ENCODE measurements at regions not wholly inside any gene's neighbourhood (a gene's known extent, or its start where the extent isn't known, plus 50 kb on each side); places are given as distances from the start of the nearest gene placed in this dataset.

GRCh38 chr5:56692359-56693219 is 122.8 kb upstream of the MAP3K1 start:
- intact Hi-C loops (cut with micrococcal nuclease) = loop anchor here (1.0 to 10.0 kb wide), 3 partner anchors 22 to 368 kb away; partner anchors contain the start of gene MAP3K1

- intact Hi-C loops (cut with micrococcal nuclease) = no loop called here
Measured at GRCh38 chr5:56688402-56688801, 126.9 kb upstream of the MAP3K1 start.

- intact Hi-C loops (cut with micrococcal nuclease) = no loop called here
Measured at GRCh38 chr5:56686337-56687195, 128.8 kb upstream of the MAP3K1 start.

DNA sequence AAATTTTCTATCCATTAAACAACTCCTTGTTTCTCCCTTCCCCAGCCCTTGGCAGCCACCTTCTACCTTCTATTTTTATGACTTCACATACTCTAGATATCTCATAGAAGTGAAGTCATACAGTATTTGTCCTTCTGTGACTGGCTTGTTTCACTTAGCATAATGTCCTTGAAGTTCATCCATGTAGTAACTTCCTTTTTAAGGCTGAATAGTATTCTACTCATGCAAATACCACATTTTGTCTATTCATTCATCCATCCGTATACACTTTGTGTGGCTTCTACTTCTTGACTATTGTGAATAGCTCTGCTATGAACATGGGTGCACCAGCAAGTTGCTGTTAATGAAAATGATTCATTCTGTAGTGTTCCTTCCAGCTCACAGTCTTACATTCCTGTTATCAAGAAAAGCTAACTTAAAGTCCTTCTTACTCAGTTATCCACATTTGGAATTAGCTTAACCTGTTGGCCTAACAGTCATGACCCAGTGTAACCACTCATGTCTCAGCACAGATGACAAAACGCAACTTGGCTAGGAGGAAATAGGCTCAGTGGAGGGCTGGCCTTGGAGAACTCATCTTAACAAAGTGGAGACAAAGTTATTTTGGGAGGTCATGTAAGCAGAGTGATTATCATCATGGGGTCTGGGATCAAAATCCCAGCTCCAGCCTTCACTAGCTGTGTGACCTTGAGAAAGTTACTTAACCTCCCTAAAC is 129.7 kb upstream of the MAP3K1 start:
- intact Hi-C loops (cut with micrococcal nuclease) = no loop called here

DNA sequence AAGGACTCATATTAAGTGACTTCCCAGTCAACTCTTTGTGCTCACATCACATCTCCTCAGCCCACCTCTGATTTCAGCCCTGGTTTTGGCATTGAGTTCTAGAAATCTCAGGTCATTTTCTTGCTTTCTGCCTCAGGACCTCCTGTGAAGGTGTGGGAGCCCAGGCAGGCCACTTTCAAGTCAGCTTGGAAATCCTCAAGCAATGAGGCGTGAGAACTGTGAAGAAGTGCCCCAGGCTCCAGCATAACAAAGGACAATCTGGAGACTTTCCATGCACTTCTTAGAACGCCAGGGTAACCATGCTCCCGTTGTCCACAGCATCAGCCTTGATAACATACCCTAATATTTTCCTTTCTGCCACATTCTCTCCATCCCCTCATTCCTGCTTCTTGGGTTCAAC is 131.2 kb upstream of the MAP3K1 start:
- intact Hi-C loops (cut with micrococcal nuclease) = no loop called here

- intact Hi-C loops (cut with micrococcal nuclease) = no loop called here
Measured at GRCh38 chr5:56683733-56684132, 131.6 kb upstream of the MAP3K1 start.

GRCh38 chr5:56683281-56683680 is 132.1 kb upstream of the MAP3K1 start:
- intact Hi-C loops (cut with micrococcal nuclease) = no loop called here

- intact Hi-C loops (cut with micrococcal nuclease) = no loop called here
Measured at GRCh38 chr5:56681346-56681745, 134.0 kb upstream of the MAP3K1 start.

GRCh38 chr5:56680731-56681130 is 134.6 kb upstream of the MAP3K1 start:
- intact Hi-C loops (cut with micrococcal nuclease) = no loop called here

GRCh38 chr5:56677690-56678305 is 137.6 kb upstream of the MAP3K1 start:
- intact Hi-C loops (cut with micrococcal nuclease) = no loop called here

DNA sequence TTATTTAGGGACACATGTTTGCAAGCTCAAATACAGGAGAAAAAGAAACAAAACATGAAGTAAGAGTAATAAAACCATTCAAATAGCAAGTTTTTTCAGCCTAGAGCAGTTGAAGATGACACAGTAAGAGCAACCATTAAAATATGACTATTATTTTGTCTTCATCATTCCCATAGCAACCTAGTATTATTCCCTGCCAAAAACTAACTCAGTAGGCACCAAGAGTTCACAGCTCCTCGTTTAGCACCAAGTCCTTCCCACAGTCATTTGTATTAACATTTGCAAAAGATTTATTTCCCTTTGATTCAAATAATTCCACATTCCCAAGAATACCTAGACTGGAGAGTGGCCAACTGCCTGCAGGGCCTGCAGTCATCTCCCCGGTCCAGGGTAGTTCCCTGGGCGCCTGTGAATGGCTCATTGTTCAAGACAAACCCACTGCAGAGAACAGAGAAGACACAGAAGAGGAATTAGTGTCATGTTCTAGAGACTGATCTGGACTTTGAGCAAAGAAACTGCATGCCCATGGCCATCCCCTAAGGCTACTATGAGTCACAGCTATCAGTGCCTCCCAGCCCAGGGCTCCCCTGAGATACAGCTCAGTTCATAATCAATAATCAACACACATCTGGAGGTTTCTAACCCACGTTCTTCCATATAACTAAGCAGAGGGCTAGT is 139.1 kb upstream of the MAP3K1 start:
- intact Hi-C loops (cut with micrococcal nuclease) = no loop called here

DNA sequence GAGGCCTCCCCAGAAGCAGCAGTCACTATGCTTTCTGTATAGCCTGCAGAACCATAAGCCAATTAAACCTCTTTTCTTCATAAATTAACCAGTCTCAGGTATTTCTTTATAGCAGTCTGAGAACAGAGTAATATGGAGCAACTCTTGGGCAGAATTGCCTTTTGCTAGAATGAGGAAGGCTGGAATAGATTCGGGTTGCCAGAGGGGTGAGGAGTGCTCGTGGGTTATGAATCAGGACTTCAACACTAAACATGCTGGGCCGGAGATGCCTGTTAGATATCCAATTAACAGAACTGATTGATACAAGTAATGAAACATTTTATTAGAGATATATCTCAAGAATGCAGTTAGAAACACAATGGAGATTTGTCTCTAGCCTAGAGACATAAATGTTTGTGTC is 140.9 kb upstream of the MAP3K1 start:
- intact Hi-C loops (cut with micrococcal nuclease) = loop anchor here (5.0 kb wide), 1 partner anchor 62 kb away; no protein-coding TSS in a partner anchor

DNA sequence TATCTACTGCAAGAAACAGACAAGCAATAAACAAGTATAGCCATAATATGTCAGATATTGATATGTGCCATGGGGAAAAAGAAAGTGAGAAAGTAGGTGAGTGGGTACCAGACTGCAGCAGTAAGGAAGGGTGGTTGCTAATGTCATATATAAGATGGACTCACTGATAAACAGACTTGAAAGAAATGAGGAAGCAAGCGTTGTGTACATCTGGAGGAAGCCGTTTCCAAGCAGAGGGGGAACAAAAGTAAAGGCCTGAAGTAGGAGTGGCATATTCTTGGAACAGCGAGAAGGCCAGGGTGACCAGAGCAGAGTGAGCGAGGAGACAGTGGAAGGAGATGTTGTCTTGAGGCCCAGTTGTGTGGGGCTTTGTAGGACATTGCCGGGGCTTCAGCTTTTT is 142.2 kb upstream of the MAP3K1 start:
- intact Hi-C loops (cut with micrococcal nuclease) = loop anchor here (5.0 kb wide), 1 partner anchor 61 kb away; no protein-coding TSS in a partner anchor

- intact Hi-C loops (cut with micrococcal nuclease) = loop anchor here (5.0 kb wide), 1 partner anchor 59 kb away; no protein-coding TSS in a partner anchor
Measured at GRCh38 chr5:56671571-56671970, 143.8 kb upstream of the MAP3K1 start.

- intact Hi-C loops (cut with micrococcal nuclease) = loop anchor here (1.0 to 5.0 kb wide), 2 partner anchors 21 to 59 kb away; no protein-coding TSS in a partner anchor
Measured at GRCh38 chr5:56670916-56671315, 144.4 kb upstream of the MAP3K1 start.

DNA sequence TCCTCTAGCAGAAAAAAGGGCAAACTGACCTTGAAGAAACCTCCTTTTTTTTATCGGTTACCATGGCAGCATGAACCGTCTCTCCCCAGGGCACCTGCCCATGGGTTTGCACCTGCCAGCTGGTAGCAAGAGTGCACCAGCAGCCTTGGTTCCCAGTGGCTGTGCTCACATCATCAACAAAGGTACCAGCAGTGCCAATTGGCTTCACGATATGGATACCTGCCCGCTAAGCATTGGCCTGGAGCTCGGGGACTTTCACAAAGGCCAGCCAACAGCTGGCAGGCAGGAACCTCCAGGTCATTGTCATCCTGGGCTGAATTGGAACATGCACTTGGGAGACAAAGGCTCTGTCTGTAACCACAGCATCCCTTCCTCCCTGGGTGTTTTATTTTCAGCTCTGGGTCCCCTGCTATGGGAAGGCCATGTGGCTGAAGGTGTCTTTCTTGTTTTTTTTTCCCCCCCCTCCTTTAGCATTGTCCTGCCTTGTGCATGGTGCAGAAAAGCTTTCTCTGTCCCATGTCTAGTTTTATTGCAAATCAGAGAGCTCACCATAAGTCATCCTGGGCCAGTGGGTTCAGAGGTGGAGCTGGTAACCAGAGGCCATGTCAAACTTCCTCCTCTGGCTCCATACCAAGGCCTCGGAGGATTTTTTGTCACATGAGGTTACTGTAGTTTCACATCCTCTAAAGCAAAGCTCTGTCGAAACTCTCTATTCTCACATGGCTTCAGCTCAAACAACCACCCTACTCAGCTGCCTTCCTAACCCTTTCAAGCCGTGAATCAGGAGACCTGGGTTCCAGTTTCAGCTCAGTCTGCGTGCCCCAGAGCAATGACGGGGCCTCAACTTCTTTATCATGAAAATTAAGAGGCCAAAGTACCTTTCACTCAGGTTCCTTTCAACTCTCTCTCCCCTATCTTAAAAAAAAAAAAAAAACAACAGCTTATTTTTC is 145.5 kb upstream of the MAP3K1 start:
- intact Hi-C loops (cut with micrococcal nuclease) = loop anchor here (1.0 to 5.0 kb wide), 2 partner anchors 22 to 58 kb away; no protein-coding TSS in a partner anchor

DNA sequence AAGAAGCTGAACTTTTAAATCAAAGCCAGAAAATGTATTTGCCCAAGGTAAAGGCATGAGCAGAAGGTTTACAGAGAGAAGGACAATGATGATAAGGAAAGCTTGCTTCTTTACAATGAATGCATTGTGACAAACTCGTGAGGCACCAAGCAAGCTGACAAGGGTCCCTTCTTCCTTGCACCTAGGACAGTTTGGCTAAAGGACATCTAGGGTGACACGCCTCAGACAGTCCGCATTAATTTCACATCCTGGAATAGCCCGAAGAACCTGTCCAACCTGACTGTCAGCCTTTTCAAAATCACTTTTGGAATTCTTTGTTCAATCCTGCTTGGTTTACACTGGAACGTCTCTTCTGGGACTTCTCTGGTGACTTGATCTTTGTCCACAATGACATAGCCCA is 146.4 kb upstream of the MAP3K1 start:
- intact Hi-C loops (cut with micrococcal nuclease) = no loop called here

- intact Hi-C loops (cut with micrococcal nuclease) = no loop called here
Measured at GRCh38 chr5:56667692-56668091, 147.7 kb upstream of the MAP3K1 start.

DNA sequence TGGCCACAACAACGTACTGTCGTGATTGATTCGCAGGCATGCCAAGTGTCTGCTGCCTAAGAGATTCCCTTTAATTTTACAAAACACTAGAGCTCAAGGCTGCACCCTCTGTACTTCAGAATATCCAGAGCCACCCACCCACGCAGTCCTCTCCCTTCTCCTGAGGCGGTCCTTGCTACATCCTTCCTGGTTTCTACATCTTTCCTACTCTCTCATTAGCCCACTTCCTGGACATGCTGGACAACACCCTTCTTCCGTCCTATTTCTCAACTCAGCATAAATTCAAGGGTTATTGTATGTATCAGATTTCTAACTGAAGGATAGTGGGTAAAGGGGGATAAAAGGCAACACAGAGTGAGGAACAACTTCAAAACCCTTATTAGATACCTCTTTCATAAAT is 148.4 kb upstream of the MAP3K1 start:
- intact Hi-C loops (cut with micrococcal nuclease) = no loop called here
